Adrenal gland (tissue), 5 donors: ENCODE measurements at regions not wholly inside any gene's neighbourhood (a gene's known extent, or its start where the extent isn't known, plus 50 kb on each side); places are given as distances from the start of the nearest gene placed in this dataset.

Source experiments
- CTCF ChIP-seq, 6 experiments: fragments of 450-650 bp in 4 of 6; fragments of 200-600 bp in 2 of 6; sonication (generic) in 1 of 6; IDR thresholded peaks; 1 replicate in 5 of 6; 2 replicates in 1 of 6; pipeline versions ENCODE4 v1.5.1 to v1.8.0; 2016 to 2021; ENCODE audit warnings: antibody characterized with exemption in 6 of 6, mild to moderate bottlenecking in 2 of 6, moderate library complexity in 1 of 6
- POLR2A ChIP-seq, 2 donors: fragments of 450-650 bp; IDR thresholded peaks; one replicate each; pipeline ENCODE4 v1.6.1; 2017; ENCODE audit warnings: antibody characterized with exemption in 2 of 2, mild to moderate bottlenecking in 2 of 2, moderate library complexity in 1 of 2
- donor health status: DM: no; HTN: no; CAD: no.

GRCh38 chr7:23918286-23918685, 208.3 kb downstream of the STK31 start:
- no peak for TF ChIP-seq CTCF (IDR thresholded peaks at IDR 0.05)
- no peak for TF ChIP-seq POLR2A (IDR thresholded peaks at IDR 0.05)
